Liver (tissue), 8 donors: ENCODE measurements at regions not wholly inside any gene's neighbourhood (a gene's known extent, or its start where the extent isn't known, plus 50 kb on each side); places are given as distances from the start of the nearest gene placed in this dataset.

Experiments
- DNase-seq: peaks from one replicate; pipeline ENCODE4 v3.0.0-alpha.2; 2017; ENCODE audit warnings: low spot score
- H3K27ac ChIP-seq, 2 donors: one replicate each; pipeline ENCODE4 v1.7.0; 2013; ENCODE audit warnings: inconsistent platforms in 2 of 2, low read length in 2 of 2, control low read depth in 1 of 2, low read depth in 1 of 2, mild to moderate bottlenecking in 1 of 2
- H3K27me3 ChIP-seq, 4 donors: one replicate each; pipeline versions ENCODE4 v1.6.1 to v1.7.0; 2013; ENCODE audit warnings: low read length in 3 of 4, inconsistent platforms in 1 of 4, mild to moderate bottlenecking in 1 of 4, moderate library complexity in 1 of 4; ENCODE audit not compliant: control insufficient read depth in 4 of 4, insufficient read depth in 4 of 4
- H3K36me3 ChIP-seq, 4 donors: one replicate each; pipeline versions ENCODE4 v1.6.1 to v1.7.0; 2013; ENCODE audit warnings: low read length in 3 of 4, mild to moderate bottlenecking in 3 of 4, low read depth in 1 of 4, moderate library complexity in 1 of 4; ENCODE audit not compliant: control insufficient read depth in 4 of 4, insufficient read depth in 3 of 4
- H3K4me1 ChIP-seq, 4 donors: one replicate each; pipeline versions ENCODE4 v1.6.1 to v1.7.0; 2013; ENCODE audit warnings: low read length in 3 of 4, mild to moderate bottlenecking in 3 of 4, moderate library complexity in 1 of 4; ENCODE audit not compliant: control insufficient read depth in 4 of 4, insufficient read depth in 4 of 4
- H3K4me3 ChIP-seq, 3 donors: one replicate each; pipeline versions ENCODE4 v1.6.1 to v1.7.0; 2013; ENCODE audit warnings: low read length in 3 of 3, control low read depth in 1 of 3, low read depth in 1 of 3, mild to moderate bottlenecking in 1 of 3
- H3K9ac ChIP-seq, 2 donors: one replicate each; pipeline ENCODE4 v1.7.0; 2013; ENCODE audit warnings: low read length in 2 of 2, mild to moderate bottlenecking in 2 of 2, moderate library complexity in 2 of 2, control low read depth in 1 of 2, low read depth in 1 of 2
- H3K9me3 ChIP-seq, 4 donors: one replicate each; pipeline versions ENCODE4 v1.6.1 to v1.7.0; 2013; ENCODE audit warnings: low read length in 3 of 4; ENCODE audit not compliant: control insufficient read depth in 4 of 4
- EGR1 ChIP-seq, 2 donors: IDR thresholded peaks; 2 replicates each; pipeline ENCODE4 v1.6.1; 2016 to 2018; ENCODE audit warnings: antibody characterized with exemption in 2 of 2, low read depth in 2 of 2
- FOXA1 ChIP-seq: IDR thresholded peaks from 2 replicates; pipeline ENCODE4 v1.6.1; 2016; ENCODE audit warnings: antibody characterized with exemption
- FOXA2 ChIP-seq: IDR thresholded peaks from 2 replicates; pipeline ENCODE4 v1.6.1; 2016; ENCODE audit warnings: antibody characterized with exemption
- HNF4A ChIP-seq, 2 donors: conservative IDR thresholded peaks; 2 replicates each; pipeline ENCODE4 v1.6.1; 2016; ENCODE audit warnings: antibody characterized with exemption in 2 of 2, mild to moderate bottlenecking in 2 of 2
- HNF4G ChIP-seq: IDR thresholded peaks from 2 replicates; pipeline ENCODE4 v1.6.1; 2016; ENCODE audit warnings: antibody characterized with exemption
- JUND ChIP-seq, 2 donors: IDR thresholded peaks; 2 replicates each; pipeline ENCODE4 v1.6.1; 2016; ENCODE audit warnings: antibody characterized with exemption in 2 of 2
- RAD21 ChIP-seq, 2 donors: IDR thresholded peaks; 2 replicates each; pipeline ENCODE4 v1.6.1; 2016; ENCODE audit warnings: antibody characterized with exemption in 2 of 2, mild to moderate bottlenecking in 2 of 2
- SP1 ChIP-seq: IDR thresholded peaks from 2 replicates; pipeline ENCODE4 v1.6.1; 2018; ENCODE audit warnings: antibody characterized with exemption, mild to moderate bottlenecking
- TAF1 ChIP-seq: conservative IDR thresholded peaks from 2 replicates; pipeline ENCODE4 v1.6.1; 2016; ENCODE audit warnings: antibody characterized with exemption, mild to moderate bottlenecking
- YY1 ChIP-seq: IDR thresholded peaks from 2 replicates; pipeline ENCODE4 v1.6.1; 2016; ENCODE audit warnings: antibody characterized with exemption, mild to moderate bottlenecking
- WGBS: extraction: QIAGEN DNeasy Blood & Tissue Kit; methylation state at CpG from one replicate; pipeline ENCODE4 v1.1.7; 2013; 5-methylcytosine and 5-hydroxymethylcytosine counted together
- TF ChIP-seq, protein P1 (sequence below): IDR thresholded peaks from 2 replicates; pipeline ENCODE4 v1.6.1; 2016; ENCODE audit warnings: antibody characterized with exemption
- TF ChIP-seq, protein P2 (sequence below): IDR thresholded peaks from 2 replicates; pipeline ENCODE4 v1.6.1; 2016; ENCODE audit warnings: antibody characterized with exemption
- TF ChIP-seq, protein P3 (sequence below): IDR thresholded peaks from 2 replicates; pipeline ENCODE4 v1.6.1; 2016; ENCODE audit warnings: antibody characterized with exemption
- TF ChIP-seq, protein P4 (sequence below): IDR thresholded peaks from 2 replicates; pipeline ENCODE4 v1.6.1; 2016; ENCODE audit warnings: antibody characterized with exemption, mild to moderate bottlenecking
- TF ChIP-seq, protein P5 (sequence below): fragments of 150-350 bp; IDR thresholded peaks from 2 replicates; pipeline ENCODE4 v1.5.1; 2017; ENCODE audit warnings: improper control_type of control experiment, low read depth, low read length; ENCODE audit not compliant: missing input control
- donor health status: healthy.
- donor health status: healthy.
- donor health status: healthy.
- donor health status: healthy.
- donor health status: healthy.

DNA sequence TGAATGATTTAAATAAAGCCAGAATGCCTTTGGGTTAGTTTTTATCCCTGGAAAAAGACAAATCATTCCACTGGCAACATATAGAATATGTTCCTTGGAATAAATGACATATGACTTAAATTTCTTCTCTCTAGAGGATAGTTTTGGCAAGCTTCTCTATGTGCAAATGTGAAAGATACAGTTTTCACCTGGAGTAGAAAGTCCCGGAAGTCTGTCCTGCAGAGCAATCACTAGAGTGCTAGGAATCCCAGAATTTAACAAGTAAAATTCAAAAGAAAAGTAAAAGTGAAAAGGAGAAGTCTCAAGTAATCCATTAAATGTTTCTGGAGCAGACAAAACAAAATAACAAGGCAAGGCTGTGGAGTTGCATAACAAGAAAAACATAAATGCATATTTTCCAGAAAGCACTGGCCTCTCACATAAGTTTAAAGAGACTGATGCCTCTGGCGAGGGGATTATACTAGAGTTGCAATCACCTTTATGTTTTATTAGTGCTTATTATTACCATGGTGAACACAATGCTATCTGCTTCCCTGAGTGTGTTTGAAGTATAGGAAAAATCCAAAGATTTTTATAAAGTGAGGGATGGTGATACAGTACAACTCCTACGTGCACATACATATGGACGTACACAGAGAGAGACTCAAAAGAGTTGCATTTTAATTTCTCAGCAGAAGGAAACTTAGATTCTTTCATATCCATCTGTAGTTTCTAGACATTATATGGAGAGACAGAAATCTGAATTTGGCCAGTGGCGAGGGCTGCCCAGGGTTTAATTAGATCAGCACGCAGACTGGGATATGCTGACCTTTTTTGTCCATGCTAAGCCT, 188.3 kb upstream of the ANKRD55 start:
- Histone ChIP-seq H3K27ac (no peak overlapping the region), H3K9ac (no peak overlapping the region), H3K4me1 (no peaks in the 10 kb centered on the region), H3K9me3 (peaks cover 0 to 13% (median under 1%) of the 10 kb centered on the region in 4 donors), H3K36me3 (no peaks in the 10 kb centered on the region), H3K27me3 (no peaks in the 10 kb centered on the region), H3K4me3 (no peak overlapping the region)
- no peak for DNase-seq
- TF ChIP-seq, protein P1, sequence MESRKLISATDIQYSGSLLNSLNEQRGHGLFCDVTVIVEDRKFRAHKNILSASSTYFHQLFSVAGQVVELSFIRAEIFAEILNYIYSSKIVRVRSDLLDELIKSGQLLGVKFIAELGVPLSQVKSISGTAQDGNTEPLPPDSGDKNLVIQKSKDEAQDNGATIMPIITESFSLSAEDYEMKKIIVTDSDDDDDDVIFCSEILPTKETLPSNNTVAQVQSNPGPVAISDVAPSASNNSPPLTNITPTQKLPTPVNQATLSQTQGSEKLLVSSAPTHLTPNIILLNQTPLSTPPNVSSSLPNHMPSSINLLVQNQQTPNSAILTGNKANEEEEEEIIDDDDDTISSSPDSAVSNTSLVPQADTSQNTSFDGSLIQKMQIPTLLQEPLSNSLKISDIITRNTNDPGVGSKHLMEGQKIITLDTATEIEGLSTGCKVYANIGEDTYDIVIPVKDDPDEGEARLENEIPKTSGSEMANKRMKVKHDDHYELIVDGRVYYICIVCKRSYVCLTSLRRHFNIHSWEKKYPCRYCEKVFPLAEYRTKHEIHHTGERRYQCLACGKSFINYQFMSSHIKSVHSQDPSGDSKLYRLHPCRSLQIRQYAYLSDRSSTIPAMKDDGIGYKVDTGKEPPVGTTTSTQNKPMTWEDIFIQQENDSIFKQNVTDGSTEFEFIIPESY = no peak
- no peak for TF ChIP-seq HNF4A (conservative IDR thresholded peaks at IDR 0.05)
- no peak for TF ChIP-seq SP1
- TF ChIP-seq HNF4G = no peak
- TF ChIP-seq EGR1 (IDR thresholded peaks at IDR 0.05; ENCODE audit: low read depth in 2 of 2) = no peak
- no peak for TF ChIP-seq YY1
- TF ChIP-seq, protein P2, sequence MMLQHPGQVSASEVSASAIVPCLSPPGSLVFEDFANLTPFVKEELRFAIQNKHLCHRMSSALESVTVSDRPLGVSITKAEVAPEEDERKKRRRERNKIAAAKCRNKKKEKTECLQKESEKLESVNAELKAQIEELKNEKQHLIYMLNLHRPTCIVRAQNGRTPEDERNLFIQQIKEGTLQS = no peak
- no peak for TF ChIP-seq RAD21 (IDR thresholded peaks at IDR 0.05)
- TF ChIP-seq, protein P3, sequence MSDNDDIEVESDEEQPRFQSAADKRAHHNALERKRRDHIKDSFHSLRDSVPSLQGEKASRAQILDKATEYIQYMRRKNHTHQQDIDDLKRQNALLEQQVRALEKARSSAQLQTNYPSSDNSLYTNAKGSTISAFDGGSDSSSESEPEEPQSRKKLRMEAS = no peak
- whole genome bisulfite sequencing = 90% methylated on average over 6 of the region's 6 CpGs

DNA sequence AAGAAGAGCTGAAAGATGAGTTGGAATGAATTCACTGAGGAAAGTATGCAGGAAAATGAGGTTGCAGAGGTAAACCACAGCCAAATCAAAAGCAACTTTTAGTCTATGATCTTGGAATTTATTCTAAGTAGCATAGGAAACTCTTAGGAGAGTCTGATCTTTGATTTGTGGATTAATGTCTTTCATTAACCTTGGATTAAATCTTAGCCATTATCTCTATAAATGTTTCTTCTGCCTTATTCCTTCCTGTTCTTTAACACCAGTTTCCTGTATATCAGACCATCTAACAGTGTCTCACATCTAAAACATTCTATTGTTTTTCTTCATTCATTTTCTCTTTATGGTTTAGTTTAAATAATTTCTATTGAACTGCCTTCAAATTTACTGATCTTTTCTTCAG, 187.2 kb upstream of the ANKRD55 start:
- no peaks in the 10 kb centered on the region for H3K4me1 ChIP-seq

More for the DNA sequence above, 187.2 kb upstream of the ANKRD55 start:
- Histone ChIP-seq H3K4me3 (no peak overlapping the region), H3K36me3 (no peaks in the 10 kb centered on the region), H3K9ac (no peak overlapping the region), H3K27me3 (no peaks in the 10 kb centered on the region), H3K9me3 (peaks cover 0 to 13% (median under 1%) of the 10 kb centered on the region in 4 donors), H3K27ac (no peak overlapping the region)
- no peak for TF ChIP-seq TAF1
- TF ChIP-seq EGR1 (IDR thresholded peaks at IDR 0.05; ENCODE audit: low read depth in 2 of 2) = no peak
- no peak for TF ChIP-seq SP1
- TF ChIP-seq, protein P4, sequence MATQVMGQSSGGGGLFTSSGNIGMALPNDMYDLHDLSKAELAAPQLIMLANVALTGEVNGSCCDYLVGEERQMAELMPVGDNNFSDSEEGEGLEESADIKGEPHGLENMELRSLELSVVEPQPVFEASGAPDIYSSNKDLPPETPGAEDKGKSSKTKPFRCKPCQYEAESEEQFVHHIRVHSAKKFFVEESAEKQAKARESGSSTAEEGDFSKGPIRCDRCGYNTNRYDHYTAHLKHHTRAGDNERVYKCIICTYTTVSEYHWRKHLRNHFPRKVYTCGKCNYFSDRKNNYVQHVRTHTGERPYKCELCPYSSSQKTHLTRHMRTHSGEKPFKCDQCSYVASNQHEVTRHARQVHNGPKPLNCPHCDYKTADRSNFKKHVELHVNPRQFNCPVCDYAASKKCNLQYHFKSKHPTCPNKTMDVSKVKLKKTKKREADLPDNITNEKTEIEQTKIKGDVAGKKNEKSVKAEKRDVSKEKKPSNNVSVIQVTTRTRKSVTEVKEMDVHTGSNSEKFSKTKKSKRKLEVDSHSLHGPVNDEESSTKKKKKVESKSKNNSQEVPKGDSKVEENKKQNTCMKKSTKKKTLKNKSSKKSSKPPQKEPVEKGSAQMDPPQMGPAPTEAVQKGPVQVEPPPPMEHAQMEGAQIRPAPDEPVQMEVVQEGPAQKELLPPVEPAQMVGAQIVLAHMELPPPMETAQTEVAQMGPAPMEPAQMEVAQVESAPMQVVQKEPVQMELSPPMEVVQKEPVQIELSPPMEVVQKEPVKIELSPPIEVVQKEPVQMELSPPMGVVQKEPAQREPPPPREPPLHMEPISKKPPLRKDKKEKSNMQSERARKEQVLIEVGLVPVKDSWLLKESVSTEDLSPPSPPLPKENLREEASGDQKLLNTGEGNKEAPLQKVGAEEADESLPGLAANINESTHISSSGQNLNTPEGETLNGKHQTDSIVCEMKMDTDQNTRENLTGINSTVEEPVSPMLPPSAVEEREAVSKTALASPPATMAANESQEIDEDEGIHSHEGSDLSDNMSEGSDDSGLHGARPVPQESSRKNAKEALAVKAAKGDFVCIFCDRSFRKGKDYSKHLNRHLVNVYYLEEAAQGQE = no peak
- no peak for TF ChIP-seq YY1
- TF ChIP-seq RAD21 (IDR thresholded peaks at IDR 0.05) = no peak
- TF ChIP-seq, protein P2 = no peak
- TF ChIP-seq FOXA1 = no peak
- no peak for TF ChIP-seq JUND (IDR thresholded peaks at IDR 0.05)
- no peak for TF ChIP-seq FOXA2
- TF ChIP-seq, protein P5, sequence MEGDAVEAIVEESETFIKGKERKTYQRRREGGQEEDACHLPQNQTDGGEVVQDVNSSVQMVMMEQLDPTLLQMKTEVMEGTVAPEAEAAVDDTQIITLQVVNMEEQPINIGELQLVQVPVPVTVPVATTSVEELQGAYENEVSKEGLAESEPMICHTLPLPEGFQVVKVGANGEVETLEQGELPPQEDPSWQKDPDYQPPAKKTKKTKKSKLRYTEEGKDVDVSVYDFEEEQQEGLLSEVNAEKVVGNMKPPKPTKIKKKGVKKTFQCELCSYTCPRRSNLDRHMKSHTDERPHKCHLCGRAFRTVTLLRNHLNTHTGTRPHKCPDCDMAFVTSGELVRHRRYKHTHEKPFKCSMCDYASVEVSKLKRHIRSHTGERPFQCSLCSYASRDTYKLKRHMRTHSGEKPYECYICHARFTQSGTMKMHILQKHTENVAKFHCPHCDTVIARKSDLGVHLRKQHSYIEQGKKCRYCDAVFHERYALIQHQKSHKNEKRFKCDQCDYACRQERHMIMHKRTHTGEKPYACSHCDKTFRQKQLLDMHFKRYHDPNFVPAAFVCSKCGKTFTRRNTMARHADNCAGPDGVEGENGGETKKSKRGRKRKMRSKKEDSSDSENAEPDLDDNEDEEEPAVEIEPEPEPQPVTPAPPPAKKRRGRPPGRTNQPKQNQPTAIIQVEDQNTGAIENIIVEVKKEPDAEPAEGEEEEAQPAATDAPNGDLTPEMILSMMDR = no peak
- DNase-seq = no peak
